ENCODE measurements at regions not wholly inside any gene's neighbourhood (a gene's known extent, or its start where the extent isn't known, plus 50 kb on each side); places are given as distances from the start of the nearest gene placed in this dataset.

DNA sequence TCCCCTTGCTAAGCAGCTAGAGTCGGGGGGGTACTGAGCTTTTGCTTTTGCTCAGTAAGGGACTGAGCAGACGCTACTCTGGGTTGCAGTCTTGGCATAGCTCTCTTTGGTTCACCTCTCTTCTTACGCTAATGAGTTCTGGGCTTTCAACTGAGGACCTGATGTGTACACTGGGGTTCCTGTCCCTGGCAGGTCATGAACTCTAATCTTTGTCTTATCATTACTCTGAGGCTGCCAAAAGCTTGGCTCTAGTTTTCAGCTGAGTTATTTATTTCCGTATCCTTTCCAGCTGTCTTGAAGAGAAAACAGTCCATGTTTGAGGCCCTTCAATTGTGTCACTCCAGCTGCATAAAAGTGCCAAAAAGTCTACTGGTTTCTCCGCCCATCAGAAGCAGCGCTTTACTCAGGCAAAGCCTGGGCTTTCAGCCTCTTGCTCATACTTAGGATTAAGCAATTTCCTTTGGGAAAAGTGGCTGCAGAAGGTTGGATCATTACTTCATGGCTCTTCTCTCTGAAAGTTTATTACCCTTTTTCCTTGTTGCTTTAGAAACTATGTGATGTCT lies 121.0 kb upstream of the STOX2 start:
- Histone ChIP-seq H3K23ac (ENCODE audit: low read depth, low read length) (no peak overlapping the region), H3K27me3 (ENCODE audit: control insufficient read depth, insufficient read depth, low read length) (0 out of 2 replicates have a peak, but pooled peaks cover 1% of the 10 kb centered on the region), H3K4me2 (ENCODE audit: low read depth, low read length) (no peak overlapping the region), H2BK120ac (ENCODE audit: low read depth, low read length) (no peak overlapping the region), H2BK20ac (ENCODE audit: low read depth, low read length) (no peak overlapping the region), H2AK5ac (ENCODE audit: low read depth, low read length) (no peak overlapping the region), H3K9me3 (ENCODE audit: control insufficient read depth, insufficient read depth, low read length) (no peaks in the 10 kb centered on the region), H3K9ac (ENCODE audit: low read depth, low read length) (no peak overlapping the region), H4K5ac (ENCODE audit: low read depth, low read length) (no peak overlapping the region), H3K4me3 (ENCODE audit: insufficient read depth, low read depth, low read length) (no peak overlapping the region), H3K14ac (replicated peaks; ENCODE audit: low read depth, low read length) (no peak overlapping the region), H3K4ac (ENCODE audit: low read depth, low read length) (no peak overlapping the region), H3K79me1 (ENCODE audit: low read depth in 1 of 2, low read length in 2 of 2) (no peaks in the 10 kb centered on the region), H3K36me3 (ENCODE audit: control insufficient read depth, insufficient read depth, low read length) (no peaks in the 10 kb centered on the region), H4K8ac (ENCODE audit: low read depth in 2 of 2, low read length in 2 of 2) (no peak overlapping the region), H3K56ac (ENCODE audit: extremely low read depth, insufficient read depth, low read length) (no peak overlapping the region), H3K18ac (ENCODE audit: low read depth, low read length) (no peak overlapping the region), H2BK5ac (ENCODE audit: low read depth, low read length, poor library complexity, severe bottlenecking) (no peak overlapping the region), H2AFZ (replicated peaks; ENCODE audit: low read length, poor library complexity) (no peak overlapping the region), H2AK9ac (replicated peaks; ENCODE audit: low read depth, low read length, poor library complexity) (no peak overlapping the region), H2BK15ac (ENCODE audit: low read depth, low read length) (no peak overlapping the region), H3K9me1 (ENCODE audit: insufficient read depth, low read length) (no peaks in the 10 kb centered on the region), H4K20me1 (ENCODE audit: insufficient read depth, low read length) (no peaks in the 10 kb centered on the region), H4K91ac (ENCODE audit: insufficient read depth, low read depth, low read length) (no peak overlapping the region), H3K27ac (ENCODE audit: insufficient read depth, low read length) (no peak overlapping the region), H3K4me1 (ENCODE audit: control insufficient read depth, insufficient read depth, low read length) (no peaks in the 10 kb centered on the region)
- intact Hi-C loops (cut with micrococcal nuclease) (no loop called here), in situ Hi-C loops (cut with MboI; ENCODE audit: low sequenced_read_pairs) (no loop called here), dilution Hi-C loops (cut with HindIII; ENCODE audit: low sequenced_read_pairs, unreplicated experiment) (no loop called here)
- 0% methylated on average over 1 of the region's 6 CpGs; no CpG with 5 or more reads in 1 of the 2 experiments for WGBS, 2 experiments (ENCODE audit: extremely low coverage in 2 of 2, insufficient read length in 1 of 2)
- ChIA-PET CTCF (no interaction called here), POLR2A (ENCODE audit: unreplicated experiment) (no interaction called here)
- peak; percentile 39; the same call in 1 of the 2 replicates for TF ChIP-seq CEBPB (IDR thresholded peaks at IDR 0.05; ENCODE audit: low read depth, low read length)
- TF ChIP-seq, protein P1, sequence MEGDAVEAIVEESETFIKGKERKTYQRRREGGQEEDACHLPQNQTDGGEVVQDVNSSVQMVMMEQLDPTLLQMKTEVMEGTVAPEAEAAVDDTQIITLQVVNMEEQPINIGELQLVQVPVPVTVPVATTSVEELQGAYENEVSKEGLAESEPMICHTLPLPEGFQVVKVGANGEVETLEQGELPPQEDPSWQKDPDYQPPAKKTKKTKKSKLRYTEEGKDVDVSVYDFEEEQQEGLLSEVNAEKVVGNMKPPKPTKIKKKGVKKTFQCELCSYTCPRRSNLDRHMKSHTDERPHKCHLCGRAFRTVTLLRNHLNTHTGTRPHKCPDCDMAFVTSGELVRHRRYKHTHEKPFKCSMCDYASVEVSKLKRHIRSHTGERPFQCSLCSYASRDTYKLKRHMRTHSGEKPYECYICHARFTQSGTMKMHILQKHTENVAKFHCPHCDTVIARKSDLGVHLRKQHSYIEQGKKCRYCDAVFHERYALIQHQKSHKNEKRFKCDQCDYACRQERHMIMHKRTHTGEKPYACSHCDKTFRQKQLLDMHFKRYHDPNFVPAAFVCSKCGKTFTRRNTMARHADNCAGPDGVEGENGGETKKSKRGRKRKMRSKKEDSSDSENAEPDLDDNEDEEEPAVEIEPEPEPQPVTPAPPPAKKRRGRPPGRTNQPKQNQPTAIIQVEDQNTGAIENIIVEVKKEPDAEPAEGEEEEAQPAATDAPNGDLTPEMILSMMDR (conservative IDR thresholded peaks at IDR 0.05; ENCODE audit: low read depth, low read length) = no peak
- TF ChIP-seq, protein P2, sequence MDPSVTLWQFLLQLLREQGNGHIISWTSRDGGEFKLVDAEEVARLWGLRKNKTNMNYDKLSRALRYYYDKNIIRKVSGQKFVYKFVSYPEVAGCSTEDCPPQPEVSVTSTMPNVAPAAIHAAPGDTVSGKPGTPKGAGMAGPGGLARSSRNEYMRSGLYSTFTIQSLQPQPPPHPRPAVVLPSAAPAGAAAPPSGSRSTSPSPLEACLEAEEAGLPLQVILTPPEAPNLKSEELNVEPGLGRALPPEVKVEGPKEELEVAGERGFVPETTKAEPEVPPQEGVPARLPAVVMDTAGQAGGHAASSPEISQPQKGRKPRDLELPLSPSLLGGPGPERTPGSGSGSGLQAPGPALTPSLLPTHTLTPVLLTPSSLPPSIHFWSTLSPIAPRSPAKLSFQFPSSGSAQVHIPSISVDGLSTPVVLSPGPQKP (IDR thresholded peaks at IDR 0.05; ENCODE audit: borderline replicate concordance, low read depth, low read length) = no peak
- BruUV-seq (replicated peaks) = no TSS peak
- ATAC-seq (ENCODE audit: low read depth) (peak; percentile 74), DNase-seq (peak; percentile 31)
